Endodermal cell (in vitro differentiated cells): ENCODE measurements at regions not wholly inside any gene's neighbourhood (a gene's known extent, or its start where the extent isn't known, plus 50 kb on each side); places are given as distances from the start of the nearest gene placed in this dataset.
A peak's percentile ranks its signal among the peaks of the same experiment; 100 is the strongest.
"Not testable (repeated sequence)": the region's sequence is repeated elsewhere in the genome, so short reads cannot be mapped to it uniquely, and the experiment has no call there.

Source experiments
- DNase-seq: peaks from one replicate; pipeline ENCODE4 v3.0.0-alpha.2; 2017
- H3K27ac ChIP-seq: 2 replicates; pipeline ENCODE4 v1.5.1; 2013; ENCODE audit warnings: mild to moderate bottlenecking, low read depth, low read length, moderate library complexity
- H3K27me3 ChIP-seq: 2 replicates; pipeline ENCODE4 v1.6.1; 2013; ENCODE audit warnings: mild to moderate bottlenecking, low read length, moderate library complexity; ENCODE audit not compliant: insufficient read depth, control insufficient read depth, poor library complexity, severe bottlenecking
- H3K36me3 ChIP-seq: 2 replicates; pipeline ENCODE4 v1.7.0; 2013; ENCODE audit warnings: mild to moderate bottlenecking, low read length, moderate library complexity; ENCODE audit not compliant: control insufficient read depth, insufficient read depth
- H3K4me1 ChIP-seq: one replicate; pipeline ENCODE4 v1.7.0; 2013; ENCODE audit warnings: low read length; ENCODE audit not compliant: control insufficient read depth, insufficient read depth
- H3K4me3 ChIP-seq: 2 replicates; pipeline ENCODE4 v1.5.1; 2013; ENCODE audit warnings: mild to moderate bottlenecking, low read length, moderate library complexity
- H3K9ac ChIP-seq: 2 replicates; pipeline ENCODE4 v1.6.1; 2013; ENCODE audit warnings: mild to moderate bottlenecking, low read length, moderate library complexity; ENCODE audit not compliant: poor library complexity, severe bottlenecking; ENCODE audit errors: extremely low read depth
- H3K9me3 ChIP-seq: 2 replicates; pipeline ENCODE4 v1.6.1; 2013; ENCODE audit warnings: mild to moderate bottlenecking, low read length, moderate library complexity; ENCODE audit not compliant: control insufficient read depth
- H3K27ac Mint-ChIP-seq: 2 replicates; pipeline ENCODE4 v1.8.0; 2020; ENCODE audit warnings: mixed read lengths
- H3K27me3 Mint-ChIP-seq: 2 replicates; pipeline ENCODE4 v1.8.0; 2021; ENCODE audit warnings: mild to moderate bottlenecking, mixed read lengths; ENCODE audit not compliant: insufficient read depth
- H3K36me3 Mint-ChIP-seq: 2 replicates; pipeline ENCODE4 v1.8.0; 2020; ENCODE audit warnings: low read depth, mixed read lengths
- H3K4me1 Mint-ChIP-seq: 2 replicates; pipeline ENCODE4 v1.8.0; 2020; ENCODE audit warnings: mixed read lengths
- H3K4me3 Mint-ChIP-seq: 2 replicates; pipeline ENCODE4 v1.8.0; 2020; ENCODE audit warnings: mild to moderate bottlenecking, moderate library complexity, mixed read lengths
- H3K9me3 Mint-ChIP-seq: 2 replicates; pipeline ENCODE4 v1.8.0; 2020; ENCODE audit warnings: mild to moderate bottlenecking, mixed read lengths
- WGBS, 2 experiments: methylation state at CpG; one replicate each; pipeline versions ENCODE4 v1.1.5 to v1.1.7; 2013; ENCODE audit warnings: missing lambda C conversion rate in 2 of 2, mixed read lengths in 1 of 2; ENCODE audit not compliant: insufficient coverage in 1 of 2, insufficient read length in 1 of 2; 5-methylcytosine and 5-hydroxymethylcytosine counted together
- TF ChIP-seq, protein P1 (sequence below): fragments of 200-600 bp; sonication (generic); conservative IDR thresholded peaks from 2 replicates; pipeline ENCODE4 v1.5.0; 2021; ENCODE audit warnings: antibody characterized with exemption, mild to moderate bottlenecking

DNA sequence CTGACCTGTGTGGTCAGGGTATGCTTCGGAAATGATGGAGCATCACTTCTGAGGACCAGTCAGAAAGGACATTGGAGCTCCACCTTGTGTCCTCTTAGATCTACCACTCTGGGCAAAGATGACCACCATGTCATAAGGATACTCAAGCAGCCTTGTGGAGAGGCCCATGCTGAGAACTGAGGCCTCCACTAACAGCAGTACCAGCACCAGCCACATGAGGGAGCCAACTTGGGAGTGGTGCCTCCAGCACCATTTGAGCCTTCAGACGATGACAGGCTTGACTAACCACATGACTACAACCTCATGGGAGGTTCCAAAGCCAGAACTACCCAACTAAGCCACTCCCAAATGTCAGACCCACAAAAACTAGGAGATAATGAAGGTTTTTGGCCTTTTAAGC is 116.0 kb downstream of the NPTX2 start:
- H3K9me3 ChIP-seq, result no peaks in the 10 kb centered on the region
- no peaks in the 10 kb centered on the region for H3K27me3 Mint-ChIP-seq
- H3K27ac ChIP-seq, result no peak overlapping the region
- TF ChIP-seq, protein P1, sequence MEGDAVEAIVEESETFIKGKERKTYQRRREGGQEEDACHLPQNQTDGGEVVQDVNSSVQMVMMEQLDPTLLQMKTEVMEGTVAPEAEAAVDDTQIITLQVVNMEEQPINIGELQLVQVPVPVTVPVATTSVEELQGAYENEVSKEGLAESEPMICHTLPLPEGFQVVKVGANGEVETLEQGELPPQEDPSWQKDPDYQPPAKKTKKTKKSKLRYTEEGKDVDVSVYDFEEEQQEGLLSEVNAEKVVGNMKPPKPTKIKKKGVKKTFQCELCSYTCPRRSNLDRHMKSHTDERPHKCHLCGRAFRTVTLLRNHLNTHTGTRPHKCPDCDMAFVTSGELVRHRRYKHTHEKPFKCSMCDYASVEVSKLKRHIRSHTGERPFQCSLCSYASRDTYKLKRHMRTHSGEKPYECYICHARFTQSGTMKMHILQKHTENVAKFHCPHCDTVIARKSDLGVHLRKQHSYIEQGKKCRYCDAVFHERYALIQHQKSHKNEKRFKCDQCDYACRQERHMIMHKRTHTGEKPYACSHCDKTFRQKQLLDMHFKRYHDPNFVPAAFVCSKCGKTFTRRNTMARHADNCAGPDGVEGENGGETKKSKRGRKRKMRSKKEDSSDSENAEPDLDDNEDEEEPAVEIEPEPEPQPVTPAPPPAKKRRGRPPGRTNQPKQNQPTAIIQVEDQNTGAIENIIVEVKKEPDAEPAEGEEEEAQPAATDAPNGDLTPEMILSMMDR, result peak; percentile 77
- H3K4me1 Mint-ChIP-seq, result no peaks in the 10 kb centered on the region
- H3K27me3 ChIP-seq, result no peaks in the 10 kb centered on the region
- peaks cover 10% of the 10 kb centered on the region for H3K9me3 Mint-ChIP-seq
- H3K4me1 ChIP-seq, result no peaks in the 10 kb centered on the region
- H3K9ac ChIP-seq, result no peak overlapping the region
- 74 to 89% methylated on average over 1 to 2 of the region's 2 CpGs for WGBS, 2 experiments
- no peak overlapping the region for H3K27ac Mint-ChIP-seq
- DNase-seq, result peak; percentile 94
- no peak overlapping the region for H3K4me3 Mint-ChIP-seq
- H3K36me3 ChIP-seq, result no peaks in the 10 kb centered on the region
- no peak overlapping the region for H3K4me3 ChIP-seq
- H3K36me3 Mint-ChIP-seq, result no peaks in the 10 kb centered on the region

DNA sequence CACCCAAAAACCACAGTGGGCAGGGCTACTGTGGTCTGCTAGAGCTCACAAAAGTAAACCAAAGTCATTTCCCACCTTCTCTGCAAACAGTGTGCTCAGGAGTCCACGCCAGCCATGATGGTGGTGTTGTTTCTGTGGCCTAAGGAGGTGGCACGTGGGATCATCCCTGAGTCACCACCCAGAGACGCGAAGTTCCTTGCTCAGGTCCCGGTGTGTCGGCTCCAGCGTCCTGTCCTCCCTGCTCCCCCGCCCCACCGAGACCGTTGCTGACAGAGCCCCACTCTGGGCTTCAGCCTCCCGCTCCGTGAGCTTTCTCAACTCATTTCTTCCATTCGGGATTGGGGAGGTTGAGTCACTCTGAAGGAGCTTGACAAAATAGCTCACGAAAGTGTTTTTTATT is 118.7 kb downstream of the NPTX2 start:
- H3K4me1 ChIP-seq, result no peaks in the 10 kb centered on the region
- Mint-ChIP-seq H3K4me3 (no peak overlapping the region), H3K4me1 (no peaks in the 10 kb centered on the region), H3K9me3 (peaks cover 10% of the 10 kb centered on the region), H3K36me3 (no peaks in the 10 kb centered on the region), H3K27me3 (no peaks in the 10 kb centered on the region), H3K27ac (no peak overlapping the region)
- no peak overlapping the region for H3K27ac ChIP-seq
- no peak overlapping the region for H3K9ac ChIP-seq
- DNase-seq, result no peak
- H3K36me3 ChIP-seq, result no peaks in the 10 kb centered on the region
- H3K27me3 ChIP-seq, result no peaks in the 10 kb centered on the region
- TF ChIP-seq, protein P1, result no peak
- no peaks in the 10 kb centered on the region for H3K9me3 ChIP-seq
- H3K4me3 ChIP-seq, result no peak overlapping the region
- WGBS, 2 experiments, result 92 to 93% methylated on average over 9 to 14 of the region's 14 CpGs

DNA sequence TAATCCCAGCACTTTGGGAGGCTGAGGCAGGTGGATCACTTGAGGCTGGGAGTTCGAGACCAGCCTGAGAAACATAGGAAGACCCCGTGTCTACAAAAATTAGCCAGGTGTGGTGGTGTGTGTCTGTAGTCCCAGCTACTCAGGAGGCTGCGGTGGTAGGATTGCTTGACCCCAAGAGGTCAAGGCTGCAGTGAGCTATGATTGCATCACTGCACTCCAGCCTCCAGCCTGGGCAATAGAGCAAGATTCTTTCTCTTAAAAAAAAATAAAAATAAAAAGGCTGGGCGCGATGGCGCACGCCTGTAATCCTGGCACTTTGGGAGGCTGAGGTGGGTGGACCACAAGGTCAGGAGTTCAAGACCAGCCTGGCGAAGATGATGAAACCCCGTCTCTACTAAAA is 119.4 kb downstream of the NPTX2 start:
- H3K36me3 Mint-ChIP-seq, H3K9me3 ChIP-seq, H3K27me3 ChIP-seq, H3K4me3 ChIP-seq, DNase-seq, H3K36me3 ChIP-seq, H3K9me3 Mint-ChIP-seq, H3K4me1 ChIP-seq, H3K27ac Mint-ChIP-seq, H3K27ac ChIP-seq, H3K9ac ChIP-seq, H3K4me3 Mint-ChIP-seq, H3K4me1 Mint-ChIP-seq, H3K27me3 Mint-ChIP-seq: not testable (repeated sequence)
- WGBS, 2 experiments, result 89 to 96% methylated on average over 5 to 9 of the region's 9 CpGs

DNA sequence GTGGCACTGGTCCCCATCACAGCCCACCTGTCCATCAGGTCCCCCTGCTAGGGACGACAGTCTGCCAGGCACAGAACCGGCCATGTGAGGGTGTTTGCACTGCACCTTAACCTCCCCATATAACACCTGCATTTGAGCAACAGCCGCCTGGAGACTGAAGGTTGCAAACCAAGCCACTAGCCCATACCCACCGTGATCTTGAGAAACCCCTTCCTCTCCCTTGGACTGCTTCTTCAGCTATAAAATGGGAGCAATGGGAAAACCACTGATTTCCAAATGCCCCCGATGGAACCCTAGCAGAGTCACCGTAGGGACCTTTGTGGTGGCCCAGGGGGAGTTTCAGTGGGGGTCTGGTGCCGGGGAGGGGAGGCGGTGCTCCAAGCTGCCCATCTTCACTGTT is 120.1 kb downstream of the NPTX2 start:
- Histone ChIP-seq H3K4me1 (no peaks in the 10 kb centered on the region), H3K9ac (no peak overlapping the region), H3K27me3 (no peaks in the 10 kb centered on the region), H3K36me3 (no peaks in the 10 kb centered on the region), H3K27ac (no peak overlapping the region), H3K9me3 (no peaks in the 10 kb centered on the region), H3K4me3 (no peak overlapping the region)
- Mint-ChIP-seq H3K4me1 (no peaks in the 10 kb centered on the region), H3K4me3 (no peak overlapping the region), H3K27ac (no peak overlapping the region), H3K27me3 (no peaks in the 10 kb centered on the region), H3K9me3 (peaks cover 9% of the 10 kb centered on the region), H3K36me3 (no peaks in the 10 kb centered on the region)
- TF ChIP-seq, protein P1, result no peak
- 74 to 88% methylated on average over 4 to 8 of the region's 8 CpGs for WGBS, 2 experiments
- no peak for DNase-seq
